Muscle layer of duodenum (tissue), 2 donors: ENCODE measurements at regions not wholly inside any gene's neighbourhood (a gene's known extent, or its start where the extent isn't known, plus 50 kb on each side); places are given as distances from the start of the nearest gene placed in this dataset.

Experiments
- H3K27ac ChIP-seq: one replicate; pipeline ENCODE4 v1.7.0; 2013; ENCODE audit warnings: mild to moderate bottlenecking, low read length
- H3K27me3 ChIP-seq: one replicate; pipeline ENCODE4 v1.7.0; 2013; ENCODE audit warnings: low read depth, mild to moderate bottlenecking, control low read depth, low read length
- H3K36me3 ChIP-seq, 2 donors: one replicate each; pipeline ENCODE4 v1.7.0; 2013; ENCODE audit warnings: low read length in 2 of 2, control low read depth in 1 of 2, mild to moderate bottlenecking in 1 of 2; ENCODE audit not compliant: insufficient read depth in 2 of 2, control insufficient read depth in 1 of 2
- H3K4me1 ChIP-seq, 2 donors: one replicate each; pipeline ENCODE4 v1.7.0; 2013; ENCODE audit warnings: low read length in 2 of 2, mild to moderate bottlenecking in 2 of 2, control low read depth in 1 of 2, moderate library complexity in 1 of 2; ENCODE audit not compliant: insufficient read depth in 2 of 2, control insufficient read depth in 1 of 2
- H3K4me3 ChIP-seq, 2 donors: one replicate each; pipeline ENCODE4 v1.7.0; 2013; ENCODE audit warnings: low read length in 2 of 2, low read depth in 1 of 2, mild to moderate bottlenecking in 1 of 2
- H3K9me3 ChIP-seq, 2 donors: one replicate each; pipeline ENCODE4 v1.7.0; 2013; ENCODE audit warnings: low read length in 2 of 2, control low read depth in 1 of 2, mild to moderate bottlenecking in 1 of 2; ENCODE audit not compliant: control insufficient read depth in 1 of 2
- donor health status: healthy.

DNA sequence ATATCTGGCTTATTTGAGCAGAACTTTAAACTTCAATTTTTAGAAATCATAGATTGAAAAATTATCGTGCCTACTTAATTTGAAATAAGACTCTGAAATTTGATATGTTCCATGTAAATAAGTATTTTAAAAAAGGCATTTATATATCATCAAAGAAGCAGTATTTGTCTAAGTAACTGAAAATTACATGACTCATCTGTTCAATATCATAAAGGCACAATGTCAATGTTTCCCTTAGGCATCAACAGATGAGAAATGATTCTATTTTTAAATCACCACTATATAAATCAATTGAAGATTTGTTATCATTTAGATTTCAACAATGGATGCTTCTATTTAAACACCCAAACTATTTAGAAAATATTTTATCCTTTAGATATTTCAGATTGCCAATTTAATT, 142.9 kb upstream of the POU5F2 start:
- H3K4me1 ChIP-seq, result no peaks in the 10 kb centered on the region
- no peaks in the 10 kb centered on the region for H3K9me3 ChIP-seq
- H3K27ac ChIP-seq, result no peak overlapping the region
- no peaks in the 10 kb centered on the region for H3K36me3 ChIP-seq
- H3K4me3 ChIP-seq, result no peak overlapping the region
- H3K27me3 ChIP-seq, result no peaks in the 10 kb centered on the region

DNA sequence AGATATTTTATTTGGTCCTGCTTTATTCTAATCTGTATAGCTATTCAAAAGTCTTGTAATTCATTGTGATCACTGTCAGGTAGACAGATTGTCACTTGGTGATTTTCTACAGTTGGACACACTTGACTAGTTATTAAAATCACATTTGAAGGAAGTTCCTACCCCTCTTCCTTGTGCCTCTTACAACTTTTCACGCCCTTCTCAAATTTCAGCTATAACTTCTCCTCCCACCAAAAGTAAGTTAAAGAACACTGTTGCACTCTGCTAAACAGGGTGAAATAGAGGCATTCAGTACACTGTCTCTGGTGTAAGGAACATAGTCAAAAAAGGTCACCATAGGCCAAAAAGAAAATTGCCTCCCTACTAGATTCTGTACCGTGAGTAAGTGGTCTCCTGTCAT, 142.1 kb upstream of the POU5F2 start:
- no peaks in the 10 kb centered on the region for H3K9me3 ChIP-seq
- H3K4me3 ChIP-seq, result no peak overlapping the region
- H3K36me3 ChIP-seq, result no peaks in the 10 kb centered on the region
- no peaks in the 10 kb centered on the region for H3K4me1 ChIP-seq
- H3K27me3 ChIP-seq, result no peaks in the 10 kb centered on the region
- no peak overlapping the region for H3K27ac ChIP-seq

DNA sequence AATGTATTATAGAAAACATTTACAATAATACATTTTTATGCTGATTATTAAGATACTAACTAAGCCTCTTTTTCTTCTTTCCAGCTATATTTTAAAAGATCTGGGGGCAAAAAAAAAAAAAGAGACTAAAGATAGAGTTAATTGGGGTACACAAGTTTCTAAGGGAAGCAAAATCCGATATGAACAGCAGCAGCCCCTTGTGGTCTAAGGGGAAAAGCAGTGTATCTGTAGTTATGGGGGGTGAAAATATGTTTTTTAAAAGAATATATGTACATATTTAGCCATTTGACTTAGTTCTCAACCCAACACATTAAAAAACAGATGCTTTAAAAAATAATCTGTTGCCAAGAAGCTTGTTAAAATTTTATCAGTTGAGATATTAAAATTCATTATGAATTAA, 134.3 kb upstream of the POU5F2 start:
- no peaks in the 10 kb centered on the region for H3K36me3 ChIP-seq
- no peaks in the 10 kb centered on the region for H3K27me3 ChIP-seq
- no peak overlapping the region for H3K4me3 ChIP-seq
- H3K27ac ChIP-seq, result no peak overlapping the region
- no peaks in the 10 kb centered on the region for H3K4me1 ChIP-seq
- H3K9me3 ChIP-seq, result no peaks in the 10 kb centered on the region

DNA sequence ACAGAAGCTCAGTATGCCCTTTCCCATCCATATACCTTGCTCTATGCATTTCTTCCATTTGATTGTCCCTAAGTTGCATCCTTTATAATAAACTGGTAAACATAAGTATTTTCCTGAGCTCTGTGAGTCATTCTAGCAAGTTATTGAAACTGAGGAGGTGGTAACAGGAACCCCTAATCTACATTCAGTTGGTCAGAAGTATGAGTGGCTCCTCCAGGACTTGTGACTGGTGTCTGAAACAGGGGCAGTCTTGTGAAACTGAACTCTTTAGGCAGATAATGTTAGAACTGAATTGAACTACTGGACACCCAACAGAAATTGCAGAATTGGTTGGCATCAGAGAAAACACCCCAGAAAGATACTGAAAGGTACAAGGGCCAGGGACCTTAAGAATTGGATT, 133.1 kb upstream of the POU5F2 start:
- Histone ChIP-seq H3K36me3 (no peaks in the 10 kb centered on the region), H3K4me3 (no peak overlapping the region)

DNA sequence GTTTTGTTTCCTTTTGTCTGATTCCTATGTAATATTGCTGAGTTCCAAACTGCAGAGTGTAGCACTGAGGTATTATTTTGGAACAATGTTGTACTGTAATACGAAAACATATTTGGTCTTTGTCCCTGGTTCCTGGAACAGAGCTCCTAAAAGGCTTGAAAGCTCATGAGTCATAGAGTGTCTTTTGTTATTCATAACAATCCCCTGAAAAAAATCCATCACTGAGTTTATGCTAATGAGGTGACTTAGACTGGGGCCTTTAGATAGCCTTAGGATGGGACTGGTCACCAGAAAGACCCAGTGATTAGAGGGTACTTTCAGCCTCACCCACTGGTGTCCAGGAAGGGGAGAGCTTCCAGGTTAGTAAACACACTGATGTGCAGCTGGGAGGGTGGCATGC, 132.7 kb upstream of the POU5F2 start:
- H3K4me1 ChIP-seq, result no peaks in the 10 kb centered on the region
- no peak overlapping the region for H3K27ac ChIP-seq
- H3K36me3 ChIP-seq, result no peaks in the 10 kb centered on the region
- no peak overlapping the region for H3K4me3 ChIP-seq
- no peaks in the 10 kb centered on the region for H3K9me3 ChIP-seq
- no peaks in the 10 kb centered on the region for H3K27me3 ChIP-seq

More for the DNA sequence above, 133.1 kb upstream of the POU5F2 start:
- no peak overlapping the region for H3K27ac ChIP-seq
- H3K9me3 ChIP-seq, result no peaks in the 10 kb centered on the region
- H3K27me3 ChIP-seq, result no peaks in the 10 kb centered on the region
- no peaks in the 10 kb centered on the region for H3K4me1 ChIP-seq

DNA sequence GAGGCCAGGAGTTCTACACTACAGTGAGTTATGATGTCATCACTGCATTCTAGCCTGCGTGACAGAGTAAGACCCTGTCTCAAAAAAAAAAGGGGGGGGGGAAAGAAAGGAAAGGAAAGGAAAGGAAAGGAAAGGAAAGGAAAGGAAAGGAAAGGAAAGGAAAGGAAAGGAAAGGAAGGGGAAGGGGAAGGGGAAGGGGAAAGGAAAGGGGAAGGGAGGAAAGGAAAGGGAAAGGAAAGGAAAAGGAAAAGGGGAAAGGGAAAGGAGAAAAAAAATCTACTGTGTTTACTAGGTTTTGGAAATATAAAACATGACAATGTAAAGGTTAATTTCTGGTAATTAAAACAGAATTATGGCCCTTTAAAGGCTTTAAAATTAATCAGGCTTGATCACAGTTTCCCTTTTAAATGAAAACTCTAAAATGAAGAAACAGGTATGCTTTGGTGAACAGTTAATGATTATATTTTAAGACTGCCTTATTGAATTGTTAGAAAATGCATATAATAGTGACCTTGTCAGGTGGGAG, 131.9 kb upstream of the POU5F2 start:
- Histone ChIP-seq H3K36me3 (no peaks in the 10 kb centered on the region), H3K27ac (no peak overlapping the region), H3K4me3 (no peak overlapping the region), H3K9me3 (no peaks in the 10 kb centered on the region), H3K27me3 (no peaks in the 10 kb centered on the region), H3K4me1 (no peaks in the 10 kb centered on the region)

DNA sequence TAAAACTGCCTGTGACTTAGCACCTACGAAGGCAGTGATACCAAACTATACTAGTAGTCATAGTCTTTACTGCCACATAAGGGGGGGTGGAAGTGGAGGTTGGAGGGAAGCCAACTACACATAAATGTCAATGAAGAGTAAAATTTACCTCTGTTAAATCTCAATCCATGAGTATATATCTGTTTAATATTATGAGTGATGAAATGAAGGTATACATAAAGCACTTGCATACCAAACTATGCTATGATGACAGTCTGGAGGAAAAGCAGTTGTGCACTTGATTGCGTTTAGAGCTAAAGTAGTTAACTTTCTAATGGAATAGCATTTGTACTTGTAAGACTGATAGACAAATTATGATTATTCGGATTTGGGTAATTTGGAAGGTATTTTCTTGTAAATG, 129.2 kb upstream of the POU5F2 start:
- Histone ChIP-seq H3K4me1 (no peaks in the 10 kb centered on the region), H3K36me3 (no peaks in the 10 kb centered on the region), H3K4me3 (no peak overlapping the region), H3K27ac (no peak overlapping the region), H3K27me3 (no peaks in the 10 kb centered on the region), H3K9me3 (no peaks in the 10 kb centered on the region)

DNA sequence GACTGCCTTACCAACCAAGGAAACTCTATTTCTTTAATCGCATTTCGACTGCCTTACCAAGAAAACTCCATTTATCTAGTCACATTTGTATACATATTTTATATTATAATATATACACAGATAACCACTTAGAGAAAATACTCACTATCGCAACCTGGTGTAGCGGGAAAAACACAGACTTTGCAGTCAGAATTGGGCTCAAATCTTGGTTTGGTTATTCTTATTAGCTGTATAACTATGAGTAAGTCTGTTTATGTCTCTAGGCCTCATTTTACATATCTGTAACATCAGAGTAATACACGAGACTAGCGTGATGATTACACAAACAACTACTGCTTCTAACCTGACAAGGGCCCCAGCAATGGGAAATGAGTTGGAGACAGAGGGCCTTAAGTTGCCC, 127.5 kb upstream of the POU5F2 start:
- H3K9me3 ChIP-seq, result no peaks in the 10 kb centered on the region
- H3K36me3 ChIP-seq, result no peaks in the 10 kb centered on the region
- no peaks in the 10 kb centered on the region for H3K4me1 ChIP-seq
- H3K27me3 ChIP-seq, result no peaks in the 10 kb centered on the region
- no peak overlapping the region for H3K4me3 ChIP-seq
- no peak overlapping the region for H3K27ac ChIP-seq

DNA sequence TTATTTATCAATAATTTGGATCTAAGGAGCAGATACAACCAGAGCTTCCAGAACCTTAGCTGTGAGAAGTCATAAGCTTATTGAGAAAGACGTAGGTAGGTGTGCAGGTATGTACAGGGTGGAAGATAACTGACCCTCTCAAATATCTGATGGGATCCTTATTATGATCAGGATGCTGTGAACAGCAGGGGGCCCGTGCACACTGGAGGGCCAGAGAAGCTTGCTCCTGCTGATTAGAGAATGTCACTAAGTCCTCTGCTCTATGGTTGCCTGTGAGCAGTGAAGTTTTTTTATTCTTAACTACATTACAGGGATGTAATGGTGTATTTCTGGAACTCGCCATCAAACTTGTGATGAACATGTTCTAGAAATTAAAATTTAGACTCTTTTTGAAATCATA, 108.9 kb upstream of the POU5F2 start:
- Histone ChIP-seq H3K27me3 (no peaks in the 10 kb centered on the region), H3K27ac (no peak overlapping the region), H3K36me3 (peaks cover 0 to 4% of the 10 kb centered on the region in 2 donors), H3K4me1 (no peaks in the 10 kb centered on the region), H3K9me3 (no peaks in the 10 kb centered on the region), H3K4me3 (no peak overlapping the region)

DNA sequence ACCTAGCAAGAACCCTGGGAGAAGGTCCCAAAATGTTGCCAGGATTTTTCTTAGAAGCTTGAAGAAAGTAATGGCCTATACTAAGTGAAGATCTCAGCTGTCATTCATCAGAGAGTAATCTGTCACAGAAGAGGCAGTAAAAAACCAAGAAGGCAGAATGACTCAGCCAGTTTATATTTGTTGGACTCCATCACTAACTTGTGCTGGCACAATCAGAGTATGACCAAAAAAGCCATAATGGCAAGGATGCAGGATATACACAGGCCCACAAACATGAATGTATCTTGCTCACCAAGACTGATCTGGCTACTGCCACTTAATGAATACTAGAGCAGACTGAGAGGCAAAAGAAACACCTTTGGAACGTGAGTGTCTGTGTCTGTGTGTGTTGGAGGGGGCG, 104.0 kb upstream of the POU5F2 start:
- Histone ChIP-seq H3K9me3 (peaks cover 3 to 4% of the 10 kb centered on the region in 2 donors), H3K4me1 (no peaks in the 10 kb centered on the region), H3K36me3 (peaks cover 0 to 7% of the 10 kb centered on the region in 2 donors), H3K27ac (no peak overlapping the region), H3K4me3 (no peak overlapping the region), H3K27me3 (no peaks in the 10 kb centered on the region)

DNA sequence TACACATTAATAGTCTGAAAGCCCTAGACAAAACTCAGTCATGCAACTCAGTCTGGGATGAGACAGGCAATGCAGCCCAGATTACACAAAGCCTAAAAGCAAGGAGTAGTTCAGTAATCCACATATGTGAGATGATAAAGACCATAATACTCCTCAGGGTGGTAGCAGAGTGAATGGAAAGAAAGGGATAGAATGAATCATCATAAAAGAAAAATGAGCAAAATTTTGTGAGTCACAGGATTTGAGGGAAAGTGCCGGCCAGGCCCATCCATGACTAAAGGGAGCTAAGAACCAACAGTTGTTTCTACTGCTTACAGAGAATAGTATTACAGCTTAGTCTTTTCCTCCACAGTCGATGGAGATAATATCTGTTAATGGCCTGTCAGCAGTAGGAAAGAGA, 90.0 kb upstream of the POU5F2 start:
- H3K27ac ChIP-seq, result no peak overlapping the region
- no peaks in the 10 kb centered on the region for H3K27me3 ChIP-seq
- peaks cover 0 to 4% of the 10 kb centered on the region in 2 donors for H3K36me3 ChIP-seq
- no peaks in the 10 kb centered on the region for H3K9me3 ChIP-seq
- H3K4me3 ChIP-seq, result no peak overlapping the region
- no peaks in the 10 kb centered on the region for H3K4me1 ChIP-seq

DNA sequence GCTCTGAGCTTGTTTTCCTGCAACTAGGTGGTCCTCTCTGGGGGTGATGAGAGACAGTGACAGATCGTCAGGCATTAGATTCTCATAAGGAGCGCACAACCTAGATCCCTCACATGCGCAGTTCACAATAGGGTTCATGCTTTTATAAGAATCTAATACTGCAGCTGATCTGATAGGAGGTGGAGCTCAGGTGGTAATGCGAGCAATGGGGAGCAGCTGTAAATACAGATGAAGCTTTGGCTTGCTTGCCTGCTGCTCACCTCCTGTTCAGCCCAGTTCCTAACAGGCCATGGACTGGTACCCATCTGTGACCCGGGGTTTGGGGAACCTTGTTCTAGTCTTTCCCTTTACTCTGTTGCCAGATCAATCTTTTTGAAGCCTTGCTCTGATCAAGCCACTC, 89.5 kb upstream of the POU5F2 start:
- no peaks in the 10 kb centered on the region for H3K9me3 ChIP-seq
- H3K27ac ChIP-seq, result no peak overlapping the region
- H3K36me3 ChIP-seq, result peaks cover 0 to 4% of the 10 kb centered on the region in 2 donors
- no peak overlapping the region for H3K4me3 ChIP-seq
- no peaks in the 10 kb centered on the region for H3K27me3 ChIP-seq
- no peaks in the 10 kb centered on the region for H3K4me1 ChIP-seq
